Panc1 (cell line): ENCODE measurements at regions not wholly inside any gene's neighbourhood (a gene's known extent, or its start where the extent isn't known, plus 50 kb on each side); places are given as distances from the start of the nearest gene placed in this dataset.

Experiments used
- ATAC-seq: fragments of 200-7000 bp; cut with Tn5 transposase; 2 replicates; pipeline ENCODE4 v1.9.1; 2020; ENCODE audit warnings: mild to moderate bottlenecking, moderate library complexity
- BruUV-seq: library from RNA; stranded (reverse); fragments of 400-500 nt; replicated peaks from 2 replicates; lab custom pipeline; 2021; lab: Mats Ljungman, UMichigan
- CTCF ChIA-PET: fragments of 300-600 bp; sonication (Branson Sonifier 250); formaldehyde crosslinking; loops from one replicate; lab custom pipeline; 2022; ENCODE audit warnings: antibody characterized with exemption; lab: Charles Lee
- POLR2A ChIA-PET: fragments of 300-600 bp; sonication (Branson Sonifier 250); formaldehyde crosslinking; loops from one replicate; lab custom pipeline; 2022; ENCODE audit warnings: antibody characterized with exemption; lab: Charles Lee
- DNase-seq: peaks from one replicate; pipeline ENCODE4 v3.0.0-alpha.2; 2010; ENCODE audit warnings: low read depth, low spot score
- H3K27ac ChIP-seq: 2 replicates; pipeline ENCODE4 v1.5.1; 2011; ENCODE audit warnings: mild to moderate bottlenecking, low read length, inconsistent platforms
- H3K27me3 ChIP-seq: fragments of 200-500 bp; sonication (Bioruptor generic); 2 replicates; pipeline ENCODE4 v1.6.0; 2014; ENCODE audit warnings: low read length, inconsistent platforms; ENCODE audit not compliant: control insufficient read depth, insufficient read depth
- H3K36me3 ChIP-seq: fragments of 200-500 bp; sonication (Bioruptor generic); 2 replicates; pipeline ENCODE4 v1.5.1; 2014; ENCODE audit warnings: inconsistent platforms, mild to moderate bottlenecking, low read length, moderate library complexity; ENCODE audit not compliant: control insufficient read depth, insufficient read depth
- H3K4me1 ChIP-seq: 2 replicates; pipeline ENCODE4 v1.5.1; 2011; ENCODE audit warnings: inconsistent platforms, mild to moderate bottlenecking, low read length, moderate library complexity; ENCODE audit not compliant: control insufficient read depth, insufficient read depth
- H3K4me3 ChIP-seq, 2 experiments: 2 replicates each; pipeline ENCODE4 v1.5.1; 2011 to 2012; ENCODE audit warnings: low read depth in 2 of 2, low read length in 2 of 2, mild to moderate bottlenecking in 2 of 2, inconsistent platforms in 1 of 2, moderate library complexity in 1 of 2
- H3K9me3 ChIP-seq: fragments of 200-500 bp; sonication (Bioruptor generic); 2 replicates; pipeline ENCODE4 v1.5.1; 2014; ENCODE audit warnings: low read depth, mild to moderate bottlenecking, inconsistent platforms, low read length, moderate library complexity; ENCODE audit not compliant: control insufficient read depth, insufficient read depth
- POLR2AphosphoS5 ChIP-seq: IDR thresholded peaks from 2 replicates; pipeline ENCODE4 v1.6.1; 2012; ENCODE audit warnings: mild to moderate bottlenecking, low read depth, low read length, moderate library complexity
- SIN3A ChIP-seq: IDR thresholded peaks from 2 replicates; pipeline ENCODE4 v1.6.1; 2012; ENCODE audit warnings: low read depth, mild to moderate bottlenecking, low read length, moderate library complexity, borderline replicate concordance; ENCODE audit not compliant: insufficient read depth
- TCF7L2 ChIP-seq: IDR thresholded peaks from 2 replicates; pipeline ENCODE4 v1.6.1; 2011; ENCODE audit warnings: mild to moderate bottlenecking, low read depth, low read length, inconsistent platforms
- in situ Hi-C: cut with HindIII; loops from 2 replicates; pipeline ENCODE4 v1.10.0; 2016; ENCODE audit warnings: low sequenced_read_pairs, low pct_unique_long_range_greater_than_20kb
- intact Hi-C: fragments of 100-400 bp; cut with micrococcal nuclease; formaldehyde crosslinking; loops from one replicate; pipeline ENCODE4 v1.10.0; 2022; ENCODE audit not compliant: unreplicated experiment
- TF ChIP-seq, protein P1 (sequence below): fragments of 450-650 bp; IDR thresholded peaks from 2 replicates; pipeline ENCODE4 v1.5.1; 2017; ENCODE audit warnings: mild to moderate bottlenecking
- TF ChIP-seq, protein P2 (sequence below), 2 experiments: IDR thresholded peaks; 2 replicates each; pipeline ENCODE4 v1.6.1; 2011 to 2012; ENCODE audit warnings: low read depth in 2 of 2, control low read depth in 1 of 2, low read length in 1 of 2, mild to moderate bottlenecking in 1 of 2, moderate library complexity in 1 of 2; ENCODE audit not compliant: insufficient read depth in 1 of 2

DNA sequence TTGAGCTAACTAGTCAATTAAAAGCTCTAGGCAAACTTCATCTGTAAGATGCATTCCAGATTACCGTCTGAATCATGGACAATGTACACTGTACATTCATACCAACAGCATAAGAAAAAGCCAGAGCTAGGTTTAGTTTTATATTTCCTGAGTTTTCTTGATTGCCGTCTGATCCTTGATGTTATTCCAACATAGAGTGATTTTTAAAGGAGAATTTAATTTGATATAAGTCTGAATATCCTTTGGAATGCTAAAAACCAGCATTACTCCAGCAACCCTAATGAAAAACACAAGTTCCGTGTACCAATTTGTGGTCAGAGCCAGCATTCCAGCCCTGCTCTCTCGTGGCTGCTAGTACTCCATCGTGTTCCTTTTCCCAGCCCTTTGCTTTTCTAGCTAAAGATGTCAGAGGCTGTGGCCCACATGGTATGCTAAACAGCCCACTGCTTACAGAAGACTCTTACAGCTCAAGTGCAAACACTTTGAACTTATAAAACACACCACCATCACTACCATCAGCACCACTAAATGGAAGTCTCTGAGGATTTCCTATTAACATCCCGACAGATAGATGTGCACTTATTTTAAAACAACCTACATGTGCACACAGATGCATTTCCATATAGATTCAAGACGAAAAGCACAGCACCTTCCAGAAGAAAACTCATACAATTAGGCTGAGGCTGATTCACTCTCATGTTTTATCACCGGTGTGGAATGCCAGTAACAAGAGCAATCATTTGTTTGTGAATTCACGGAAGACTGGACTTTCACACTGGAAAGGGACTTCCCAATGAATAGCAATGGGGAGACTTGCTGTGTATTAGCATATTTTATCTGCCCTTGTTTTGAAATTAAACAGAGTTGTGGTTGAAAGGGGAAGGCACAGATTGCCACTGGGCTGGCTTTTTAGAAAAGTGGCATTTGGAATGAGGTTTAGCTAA is 246.9 kb upstream of the GAS1 start:
- Histone ChIP-seq H3K27me3 (no peaks in the 10 kb centered on the region), H3K27ac (no peak overlapping the region), H3K4me3 (no peak overlapping the region), H3K9me3 (no peaks in the 10 kb centered on the region), H3K36me3 (no peaks in the 10 kb centered on the region), H3K4me1 (no peaks in the 10 kb centered on the region)
- TF ChIP-seq SIN3A = no peak
- TF ChIP-seq, protein P1, sequence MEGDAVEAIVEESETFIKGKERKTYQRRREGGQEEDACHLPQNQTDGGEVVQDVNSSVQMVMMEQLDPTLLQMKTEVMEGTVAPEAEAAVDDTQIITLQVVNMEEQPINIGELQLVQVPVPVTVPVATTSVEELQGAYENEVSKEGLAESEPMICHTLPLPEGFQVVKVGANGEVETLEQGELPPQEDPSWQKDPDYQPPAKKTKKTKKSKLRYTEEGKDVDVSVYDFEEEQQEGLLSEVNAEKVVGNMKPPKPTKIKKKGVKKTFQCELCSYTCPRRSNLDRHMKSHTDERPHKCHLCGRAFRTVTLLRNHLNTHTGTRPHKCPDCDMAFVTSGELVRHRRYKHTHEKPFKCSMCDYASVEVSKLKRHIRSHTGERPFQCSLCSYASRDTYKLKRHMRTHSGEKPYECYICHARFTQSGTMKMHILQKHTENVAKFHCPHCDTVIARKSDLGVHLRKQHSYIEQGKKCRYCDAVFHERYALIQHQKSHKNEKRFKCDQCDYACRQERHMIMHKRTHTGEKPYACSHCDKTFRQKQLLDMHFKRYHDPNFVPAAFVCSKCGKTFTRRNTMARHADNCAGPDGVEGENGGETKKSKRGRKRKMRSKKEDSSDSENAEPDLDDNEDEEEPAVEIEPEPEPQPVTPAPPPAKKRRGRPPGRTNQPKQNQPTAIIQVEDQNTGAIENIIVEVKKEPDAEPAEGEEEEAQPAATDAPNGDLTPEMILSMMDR = no peak
- no peak for TF ChIP-seq TCF7L2
- no peak for DNase-seq
- POLR2A ChIA-PET = no interaction called here
- intact Hi-C loops = no loop called here
- CTCF ChIA-PET = no interaction called here
- BruUV-seq = no TSS peak
- no peak for ATAC-seq
- in situ Hi-C loops = no loop called here

DNA sequence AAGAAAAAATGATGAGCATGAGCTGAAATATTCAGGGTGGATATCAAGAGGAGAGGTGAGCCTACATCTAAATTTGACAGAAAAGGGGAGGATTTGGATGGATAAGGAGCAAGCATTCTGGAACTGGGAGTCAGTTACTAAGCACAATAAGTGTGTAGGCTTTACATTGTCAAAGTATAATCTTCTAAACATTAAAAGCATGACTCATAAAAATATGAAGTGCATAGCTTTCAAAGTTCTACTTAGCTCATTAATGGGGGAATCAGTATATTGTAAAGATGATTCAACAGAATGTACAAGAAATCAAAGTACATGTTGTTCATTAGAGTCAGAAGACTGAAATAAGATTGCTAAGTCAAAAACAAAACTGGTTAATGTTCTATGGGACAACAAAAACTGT is 248.0 kb upstream of the GAS1 start:
- CTCF ChIA-PET = no interaction called here
- H3K9me3 ChIP-seq = no peaks in the 10 kb centered on the region
- no peak for DNase-seq
- POLR2A ChIA-PET = no interaction called here
- no peak for ATAC-seq
- H3K4me1 ChIP-seq = no peaks in the 10 kb centered on the region
- in situ Hi-C loops = no loop called here
- TF ChIP-seq, protein P2, sequence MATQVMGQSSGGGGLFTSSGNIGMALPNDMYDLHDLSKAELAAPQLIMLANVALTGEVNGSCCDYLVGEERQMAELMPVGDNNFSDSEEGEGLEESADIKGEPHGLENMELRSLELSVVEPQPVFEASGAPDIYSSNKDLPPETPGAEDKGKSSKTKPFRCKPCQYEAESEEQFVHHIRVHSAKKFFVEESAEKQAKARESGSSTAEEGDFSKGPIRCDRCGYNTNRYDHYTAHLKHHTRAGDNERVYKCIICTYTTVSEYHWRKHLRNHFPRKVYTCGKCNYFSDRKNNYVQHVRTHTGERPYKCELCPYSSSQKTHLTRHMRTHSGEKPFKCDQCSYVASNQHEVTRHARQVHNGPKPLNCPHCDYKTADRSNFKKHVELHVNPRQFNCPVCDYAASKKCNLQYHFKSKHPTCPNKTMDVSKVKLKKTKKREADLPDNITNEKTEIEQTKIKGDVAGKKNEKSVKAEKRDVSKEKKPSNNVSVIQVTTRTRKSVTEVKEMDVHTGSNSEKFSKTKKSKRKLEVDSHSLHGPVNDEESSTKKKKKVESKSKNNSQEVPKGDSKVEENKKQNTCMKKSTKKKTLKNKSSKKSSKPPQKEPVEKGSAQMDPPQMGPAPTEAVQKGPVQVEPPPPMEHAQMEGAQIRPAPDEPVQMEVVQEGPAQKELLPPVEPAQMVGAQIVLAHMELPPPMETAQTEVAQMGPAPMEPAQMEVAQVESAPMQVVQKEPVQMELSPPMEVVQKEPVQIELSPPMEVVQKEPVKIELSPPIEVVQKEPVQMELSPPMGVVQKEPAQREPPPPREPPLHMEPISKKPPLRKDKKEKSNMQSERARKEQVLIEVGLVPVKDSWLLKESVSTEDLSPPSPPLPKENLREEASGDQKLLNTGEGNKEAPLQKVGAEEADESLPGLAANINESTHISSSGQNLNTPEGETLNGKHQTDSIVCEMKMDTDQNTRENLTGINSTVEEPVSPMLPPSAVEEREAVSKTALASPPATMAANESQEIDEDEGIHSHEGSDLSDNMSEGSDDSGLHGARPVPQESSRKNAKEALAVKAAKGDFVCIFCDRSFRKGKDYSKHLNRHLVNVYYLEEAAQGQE (IDR thresholded peaks at IDR 0.05; ENCODE audit: insufficient read depth in 1 of 2, low read depth in 2 of 2, low read length in 1 of 2) = no peak
- TF ChIP-seq SIN3A (no peak), POLR2AphosphoS5 (no peak)
- TF ChIP-seq, protein P1 = no peak
- no peaks in the 10 kb centered on the region for H3K36me3 ChIP-seq
- no peak overlapping the region for H3K4me3 ChIP-seq
- H3K27me3 ChIP-seq = no peaks in the 10 kb centered on the region
- no TSS peak for BruUV-seq
- intact Hi-C loops = no loop called here
- no peak overlapping the region for H3K27ac ChIP-seq
